ENCODE measurements at regions not wholly inside any gene's neighbourhood (a gene's known extent, or its start where the extent isn't known, plus 50 kb on each side); places are given as distances from the start of the nearest gene placed in this dataset.

GRCh38 chr6:144546807-144547206 lies 261.7 kb downstream of the UTRN start:
- no peaks in the 10 kb centered on the region for H3K36me3 ChIP-seq
- no peak overlapping the region for H3K4me3 ChIP-seq (ENCODE audit: low read depth, low read length)
- H3K27ac ChIP-seq: no peak overlapping the region
- H3K9me3 ChIP-seq (ENCODE audit: severe bottlenecking): no peaks in the 10 kb centered on the region
- DNase-seq: no peak
- H3K27me3 ChIP-seq (ENCODE audit: insufficient read depth, low read depth, severe bottlenecking): no peaks in the 10 kb centered on the region
- TF ChIP-seq CTCF (IDR thresholded peaks at IDR 0.05; ENCODE audit: low read depth, low read length): no peak

DNA sequence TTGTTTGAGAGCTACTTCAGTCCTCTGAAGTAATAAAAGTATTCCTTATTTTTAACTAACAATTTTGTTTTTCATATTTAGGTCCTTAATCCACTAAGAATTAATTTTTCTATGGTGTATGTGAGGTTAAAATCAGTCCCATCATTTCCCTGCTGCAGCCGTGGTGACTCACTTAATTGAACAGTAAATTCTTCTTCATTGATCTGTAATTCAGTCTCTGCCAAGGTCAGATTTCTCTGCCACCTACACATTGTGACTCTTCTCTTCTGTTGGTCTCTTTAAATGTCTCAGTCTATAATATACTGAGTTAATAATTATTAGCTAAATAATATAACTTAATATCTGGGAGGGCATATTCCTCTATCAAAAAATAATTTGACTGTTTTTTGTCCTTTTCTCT lies 262.3 kb downstream of the UTRN start:
- Histone ChIP-seq H3K9me3 (ENCODE audit: severe bottlenecking) (no peaks in the 10 kb centered on the region), H3K27me3 (ENCODE audit: insufficient read depth, low read depth, severe bottlenecking) (no peaks in the 10 kb centered on the region), H3K4me3 (ENCODE audit: low read depth, low read length) (no peak overlapping the region), H3K36me3 (no peaks in the 10 kb centered on the region), H3K27ac (no peak overlapping the region)
- TF ChIP-seq CTCF (IDR thresholded peaks at IDR 0.05; ENCODE audit: low read depth, low read length): no peak
- DNase-seq: no peak

GRCh38 chr6:144548536-144548935 lies 263.4 kb downstream of the UTRN start:
- Histone ChIP-seq H3K4me3 (ENCODE audit: low read depth, low read length) (no peak overlapping the region), H3K36me3 (no peaks in the 10 kb centered on the region), H3K27ac (no peak overlapping the region), H3K9me3 (ENCODE audit: severe bottlenecking) (no peaks in the 10 kb centered on the region), H3K27me3 (ENCODE audit: insufficient read depth, low read depth, severe bottlenecking) (no peaks in the 10 kb centered on the region)
- no peak for TF ChIP-seq CTCF (IDR thresholded peaks at IDR 0.05; ENCODE audit: low read depth, low read length)
- no peak for DNase-seq

GRCh38 chr6:144549837-144550747 lies 265.0 kb downstream of the UTRN start:
- no peak for TF ChIP-seq CTCF (IDR thresholded peaks at IDR 0.05; ENCODE audit: low read depth, low read length)
- Histone ChIP-seq H3K9me3 (ENCODE audit: severe bottlenecking) (no peaks in the 10 kb centered on the region), H3K27ac (no peak overlapping the region), H3K27me3 (ENCODE audit: insufficient read depth, low read depth, severe bottlenecking) (no peaks in the 10 kb centered on the region), H3K4me3 (ENCODE audit: low read depth, low read length) (no peak overlapping the region), H3K36me3 (no peaks in the 10 kb centered on the region)
- no peak for DNase-seq

DNA sequence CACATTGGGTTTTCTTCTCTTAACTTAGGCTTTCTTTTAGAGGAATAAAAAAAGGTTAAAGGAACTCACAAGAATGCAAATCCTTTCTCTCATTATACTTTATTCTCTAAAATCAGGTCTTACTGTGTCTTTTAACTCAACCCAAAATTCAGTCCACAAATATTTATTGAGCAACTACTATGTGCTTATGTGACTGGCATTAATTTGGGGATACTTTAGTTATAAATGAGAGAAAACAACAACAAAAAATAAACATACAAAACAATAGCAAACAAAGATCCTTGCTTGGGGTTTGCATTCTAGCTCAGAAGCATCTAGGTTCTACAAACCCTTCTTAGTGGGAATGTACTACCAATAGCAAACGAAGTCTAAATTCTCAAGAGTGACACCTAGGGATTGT lies 266.2 kb downstream of the UTRN start:
- no peaks in the 10 kb centered on the region for H3K36me3 ChIP-seq
- no peak overlapping the region for H3K27ac ChIP-seq
- H3K4me3 ChIP-seq (ENCODE audit: low read depth, low read length): no peak overlapping the region
- H3K9me3 ChIP-seq (ENCODE audit: severe bottlenecking): no peaks in the 10 kb centered on the region
- no peak for DNase-seq
- no peak for TF ChIP-seq CTCF (IDR thresholded peaks at IDR 0.05; ENCODE audit: low read depth, low read length)
- H3K27me3 ChIP-seq (ENCODE audit: insufficient read depth, low read depth, severe bottlenecking): no peaks in the 10 kb centered on the region

- TF ChIP-seq CTCF (IDR thresholded peaks at IDR 0.05; ENCODE audit: low read depth, low read length): no peak
- no peak for DNase-seq
- H3K9me3 ChIP-seq (ENCODE audit: severe bottlenecking): no peaks in the 10 kb centered on the region
- no peak overlapping the region for H3K4me3 ChIP-seq (ENCODE audit: low read depth, low read length)
- H3K27ac ChIP-seq: no peak overlapping the region
- no peaks in the 10 kb centered on the region for H3K36me3 ChIP-seq
- no peaks in the 10 kb centered on the region for H3K27me3 ChIP-seq (ENCODE audit: insufficient read depth, low read depth, severe bottlenecking)
Measured at GRCh38 chr6:144555066-144555465, 269.9 kb downstream of the UTRN start.

All from WERI-Rb-1 (cell line).